Gastrocnemius medialis (tissue), 4 donors: ENCODE measurements at regions not wholly inside any gene's neighbourhood (a gene's known extent, or its start where the extent isn't known, plus 50 kb on each side); places are given as distances from the start of the nearest gene placed in this dataset.

Source experiments
- POLR2A ChIP-seq, 2 donors: fragments of 450-650 bp; IDR thresholded peaks; one replicate each; pipeline ENCODE4 v1.6.1; 2017; ENCODE audit warnings: antibody characterized with exemption in 2 of 2, mild to moderate bottlenecking in 2 of 2, moderate library complexity in 2 of 2
- TF ChIP-seq, protein P1 (sequence below), 5 experiments: fragments of 450-650 bp in 3 of 5; fragments of 200-600 bp in 2 of 5; sonication (generic) in 2 of 5; IDR thresholded peaks in 4 of 5; conservative IDR thresholded peaks in 1 of 5; 1 replicate in 4 of 5; 2 replicates in 1 of 5; pipeline ENCODE4 v1.5.1; 2016 to 2019; ENCODE audit warnings: antibody characterized with exemption in 5 of 5, mild to moderate bottlenecking in 3 of 5, moderate library complexity in 3 of 5

DNA sequence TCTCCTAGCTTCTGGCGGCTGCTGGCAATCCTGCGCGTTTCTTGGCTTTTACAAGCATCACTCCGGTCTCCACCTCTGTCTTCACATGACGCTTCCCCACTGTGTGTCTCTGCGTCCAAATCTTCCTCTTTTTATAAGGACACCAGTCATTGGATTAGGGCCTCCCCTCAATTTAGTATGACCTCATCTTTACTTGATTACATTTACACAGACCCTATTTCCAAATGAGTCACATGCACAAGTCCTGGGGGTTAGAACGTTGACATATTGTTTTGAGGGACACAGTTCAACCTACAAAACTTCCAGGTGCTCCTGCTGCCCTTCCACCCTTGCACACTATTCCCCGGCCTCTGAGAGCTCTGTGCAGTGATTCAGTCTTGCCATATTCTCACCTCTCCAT, 215.3 kb downstream of the OPA1 start:
- TF ChIP-seq, protein P1, sequence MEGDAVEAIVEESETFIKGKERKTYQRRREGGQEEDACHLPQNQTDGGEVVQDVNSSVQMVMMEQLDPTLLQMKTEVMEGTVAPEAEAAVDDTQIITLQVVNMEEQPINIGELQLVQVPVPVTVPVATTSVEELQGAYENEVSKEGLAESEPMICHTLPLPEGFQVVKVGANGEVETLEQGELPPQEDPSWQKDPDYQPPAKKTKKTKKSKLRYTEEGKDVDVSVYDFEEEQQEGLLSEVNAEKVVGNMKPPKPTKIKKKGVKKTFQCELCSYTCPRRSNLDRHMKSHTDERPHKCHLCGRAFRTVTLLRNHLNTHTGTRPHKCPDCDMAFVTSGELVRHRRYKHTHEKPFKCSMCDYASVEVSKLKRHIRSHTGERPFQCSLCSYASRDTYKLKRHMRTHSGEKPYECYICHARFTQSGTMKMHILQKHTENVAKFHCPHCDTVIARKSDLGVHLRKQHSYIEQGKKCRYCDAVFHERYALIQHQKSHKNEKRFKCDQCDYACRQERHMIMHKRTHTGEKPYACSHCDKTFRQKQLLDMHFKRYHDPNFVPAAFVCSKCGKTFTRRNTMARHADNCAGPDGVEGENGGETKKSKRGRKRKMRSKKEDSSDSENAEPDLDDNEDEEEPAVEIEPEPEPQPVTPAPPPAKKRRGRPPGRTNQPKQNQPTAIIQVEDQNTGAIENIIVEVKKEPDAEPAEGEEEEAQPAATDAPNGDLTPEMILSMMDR (IDR thresholded peaks at IDR 0.05 in 4 of 5, conservative IDR thresholded peaks at IDR 0.05 in 1 of 5) = no peak
- TF ChIP-seq POLR2A (IDR thresholded peaks at IDR 0.05) = no peak
